HTR-8/SVneo (cell line): ENCODE measurements at regions not wholly inside any gene's neighbourhood (a gene's known extent, or its start where the extent isn't known, plus 50 kb on each side); places are given as distances from the start of the nearest gene placed in this dataset.
"Not testable (repeated sequence)": the region's sequence is repeated elsewhere in the genome, so short reads cannot be mapped to it uniquely, and the experiment has no call there.

Source experiments
- DNase-seq: peaks from one replicate; pipeline ENCODE4 v3.0.0; 2011; ENCODE audit warnings: low spot score, mixed read lengths; ENCODE audit not compliant: insufficient read length
- FAIRE-seq: peaks from 2 replicates; lab custom pipeline; 2011; peaks lifted over from hg19 to GRCh38; lab: Jason Lieb, UNC

DNA sequence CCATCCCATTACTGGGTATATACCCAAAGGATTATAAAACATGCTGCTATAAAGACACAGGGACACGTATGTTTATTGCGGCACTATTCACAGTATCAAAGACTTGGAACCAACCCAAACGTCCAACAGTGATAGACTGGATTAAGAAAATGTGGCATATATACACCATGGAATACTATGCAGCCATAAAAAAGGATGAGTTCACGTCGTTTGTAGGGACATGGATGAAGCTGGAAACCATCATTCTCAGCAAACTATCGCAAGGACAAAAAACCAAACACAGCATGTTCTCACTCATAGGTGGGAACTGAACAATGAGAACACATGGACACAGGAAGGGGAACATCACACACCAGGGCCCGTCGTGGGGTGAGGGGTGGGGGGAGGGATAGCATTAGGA, 106.1 kb downstream of the CHD1L start:
- DNase-seq, FAIRE-seq: not testable (repeated sequence)

DNA sequence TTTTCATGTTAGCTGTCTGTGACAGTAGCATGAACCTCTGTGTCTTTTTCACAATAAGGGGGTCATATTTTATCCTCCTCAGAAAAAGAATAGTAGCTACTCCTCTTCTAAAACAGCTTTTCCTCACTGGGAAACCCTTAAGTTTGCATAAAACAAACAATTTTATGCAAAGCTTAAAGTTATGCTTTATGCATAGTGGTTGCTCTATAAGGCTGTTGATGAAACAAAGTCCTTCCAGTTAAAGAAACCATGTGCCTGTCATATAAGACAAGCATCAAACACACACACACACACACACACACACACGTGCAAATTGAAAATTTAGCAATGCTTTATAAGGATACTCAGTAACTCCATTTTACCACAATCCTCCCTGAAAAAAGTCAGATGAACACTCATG, 107.0 kb downstream of the CHD1L start:
- DNase-seq (no peak), FAIRE-seq (no peak)

DNA sequence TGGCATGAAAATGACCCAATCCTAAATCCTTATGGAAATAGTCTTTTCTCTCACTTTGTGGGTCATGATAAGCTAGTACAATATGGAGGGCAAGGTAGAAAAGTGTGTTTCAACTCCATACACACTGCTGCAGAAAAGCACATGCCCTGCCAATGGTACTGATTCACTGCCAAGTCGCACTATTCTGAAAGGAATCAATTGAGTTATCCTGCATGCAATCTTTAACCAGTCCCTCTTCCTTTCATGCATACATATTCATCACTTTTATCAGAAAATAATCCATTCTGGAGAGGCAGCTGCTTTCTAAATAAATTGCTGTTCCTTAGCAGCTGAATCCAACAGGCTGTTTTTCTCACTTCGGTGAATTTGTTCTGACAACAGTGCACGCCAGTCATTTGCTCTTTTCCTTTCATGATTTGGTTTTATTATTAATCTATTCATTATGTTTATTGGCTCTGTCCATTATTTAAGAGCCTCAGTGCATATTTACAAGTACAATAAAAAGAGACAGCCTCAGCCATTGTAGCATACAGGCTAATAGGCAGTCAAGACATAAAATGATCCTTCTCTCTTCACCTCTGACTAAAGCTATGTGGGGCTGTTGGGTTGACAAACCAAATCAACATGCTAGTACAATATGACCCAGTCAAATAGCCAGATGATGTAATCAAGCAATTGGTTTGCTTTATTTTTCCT, 108.8 kb downstream of the CHD1L start:
- FAIRE-seq = no peak

DNA sequence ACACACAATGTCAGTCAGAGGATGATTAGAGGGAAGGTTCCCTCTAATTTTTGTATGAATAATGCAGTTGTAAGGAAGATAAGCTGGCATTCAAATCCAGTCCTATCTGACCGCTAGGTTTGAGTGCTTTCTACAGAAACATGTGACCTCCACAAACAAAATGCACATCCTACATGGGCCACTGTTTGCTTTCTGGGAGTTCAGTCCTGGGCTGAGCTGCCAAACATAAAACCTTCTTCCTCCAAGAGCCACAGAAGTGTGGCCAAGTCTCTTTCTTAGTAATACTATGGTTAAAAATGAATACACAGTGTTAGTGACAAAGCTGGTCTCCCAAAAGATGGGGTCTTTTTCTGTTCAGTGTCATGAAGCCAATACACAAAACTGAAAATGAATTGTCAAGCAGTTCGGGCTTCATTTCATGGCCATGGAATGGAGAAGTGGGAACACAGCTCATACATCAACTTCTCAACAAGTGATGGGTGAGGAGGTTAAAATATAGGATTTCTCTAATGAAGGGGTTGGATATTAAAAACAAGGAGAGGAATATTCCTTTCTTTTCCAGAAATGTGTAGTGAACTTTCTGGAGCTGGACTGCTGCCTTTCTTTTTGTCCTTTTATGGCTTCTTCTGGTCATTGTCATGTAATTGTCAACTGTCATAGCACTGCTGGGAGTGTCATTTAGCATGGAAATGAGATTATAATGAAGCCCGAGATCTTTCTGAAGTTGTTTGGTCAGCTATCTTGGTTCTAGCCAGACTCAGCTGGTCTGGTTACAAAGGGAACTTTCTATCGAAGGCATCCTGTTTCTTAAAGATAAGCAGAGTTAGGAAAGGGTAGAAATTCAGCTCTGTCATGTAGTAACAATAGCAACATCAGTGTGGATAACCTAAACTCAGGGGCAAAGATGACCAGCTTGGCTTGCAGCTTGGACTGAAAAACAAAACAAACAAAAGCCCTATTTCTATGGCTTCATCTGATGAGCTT, 135.1 kb downstream of the CHD1L start:
- FAIRE-seq (no peak), DNase-seq (no peak)

More for the DNA sequence above, 108.8 kb downstream of the CHD1L start:
- no peak for DNase-seq

DNA sequence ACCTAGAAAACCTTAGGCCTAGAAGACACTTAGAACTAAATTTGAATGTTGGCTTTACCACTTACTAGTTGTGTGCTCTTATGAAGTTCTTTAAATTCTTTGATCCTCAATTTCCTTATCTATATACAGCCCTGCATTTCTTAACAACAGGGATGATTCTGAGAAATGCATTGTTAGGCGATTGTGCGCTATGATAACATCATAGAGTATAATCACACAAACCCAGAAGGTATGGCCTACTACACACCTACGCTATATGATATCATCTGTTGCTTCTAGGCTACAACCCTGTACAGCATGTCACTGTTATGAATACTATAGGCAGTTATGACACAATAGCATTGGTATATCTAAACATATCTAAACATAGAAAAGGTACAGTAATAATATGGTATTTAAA, 137.4 kb downstream of the CHD1L start:
- no peak for DNase-seq
- no peak for FAIRE-seq

DNA sequence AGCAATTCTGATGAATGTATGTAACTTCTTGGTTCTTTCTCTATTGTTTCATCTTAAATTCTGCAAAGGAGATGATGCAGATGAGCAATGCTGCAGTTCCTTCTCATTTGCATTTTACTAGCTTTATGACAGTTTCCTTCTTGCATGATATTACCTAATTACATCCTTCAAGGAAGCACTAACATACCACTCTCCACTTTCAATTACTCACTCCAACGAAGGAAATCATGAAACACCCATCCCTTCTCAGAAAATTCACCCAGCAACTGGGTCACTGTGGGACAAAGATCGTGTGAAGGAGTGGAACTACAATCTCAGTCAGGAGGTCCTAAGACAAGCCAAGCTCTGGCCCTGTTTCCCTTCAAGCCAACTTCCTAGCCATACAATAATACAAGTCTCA, 142.3 kb downstream of the CHD1L start:
- FAIRE-seq = no peak
- no peak for DNase-seq

DNA sequence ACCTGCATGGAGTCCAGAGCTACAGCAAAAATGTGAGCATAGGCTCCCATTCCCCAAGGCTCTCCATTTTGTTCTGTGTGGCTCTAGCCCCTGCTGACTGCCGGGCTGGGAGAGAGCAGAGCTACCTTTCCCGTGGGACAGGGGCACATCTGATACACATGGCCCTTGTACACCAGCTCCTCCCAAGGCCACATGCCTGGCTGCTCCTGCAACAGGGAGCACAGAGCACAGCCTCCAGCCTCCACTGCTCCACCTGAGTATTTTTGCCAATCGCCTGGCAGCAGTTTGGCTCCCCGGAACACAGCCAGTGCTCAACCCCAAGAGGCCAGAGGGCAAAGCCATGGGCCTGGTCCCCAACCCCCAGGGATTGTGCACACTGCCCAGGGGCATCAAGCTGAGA, 146.5 kb downstream of the CHD1L start:
- no peak for FAIRE-seq
- no peak for DNase-seq

DNA sequence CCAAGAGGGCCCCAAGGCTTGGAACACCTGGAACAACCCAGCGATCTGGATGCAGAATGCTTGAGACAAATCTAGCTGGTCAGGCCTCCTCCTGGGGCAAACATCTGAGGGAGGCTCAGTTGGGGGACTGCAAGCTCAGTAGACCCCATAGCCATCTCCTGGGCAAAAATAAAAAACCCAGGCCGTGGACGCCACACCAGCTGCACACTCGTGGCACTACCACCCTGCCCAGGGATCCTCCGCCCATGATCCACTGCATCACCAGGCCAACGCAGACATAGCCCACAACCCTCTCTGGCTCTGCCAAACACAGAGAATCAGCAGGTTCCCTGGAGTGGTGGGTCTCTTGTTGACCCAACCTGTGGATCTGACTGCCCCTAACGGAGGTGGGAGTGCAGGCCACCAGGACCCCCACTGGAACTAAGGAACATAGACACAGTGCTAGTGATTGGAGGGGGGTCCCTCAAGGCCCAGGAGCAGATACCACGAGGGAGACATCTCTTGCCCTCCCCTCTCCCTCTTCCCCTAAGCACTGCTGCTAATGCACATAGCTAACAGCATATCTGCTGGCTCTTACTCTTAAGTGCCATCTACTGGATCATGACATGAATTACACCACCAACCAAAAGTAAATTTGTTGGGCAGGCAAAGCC, 147.2 kb downstream of the CHD1L start:
- DNase-seq = peak; percentile 53

DNA sequence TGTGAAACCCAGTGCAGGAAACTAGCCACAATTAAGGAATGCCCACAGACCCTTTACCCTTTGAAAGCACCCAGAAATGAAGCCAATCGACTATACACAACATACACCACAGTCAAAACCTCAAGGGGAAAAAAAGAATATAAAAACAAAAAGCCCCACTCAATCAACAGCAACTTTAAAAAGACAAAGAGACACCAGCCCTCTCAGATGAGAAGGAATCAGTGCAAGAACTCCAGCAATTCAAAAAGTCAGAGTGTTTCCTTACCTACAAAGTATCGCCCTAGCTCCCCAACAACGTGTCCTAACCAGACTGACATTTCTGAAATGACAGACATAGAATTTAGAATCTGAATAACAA, 147.7 kb downstream of the CHD1L start:
- DNase-seq = no peak
- FAIRE-seq = no peak

More for the DNA sequence above, 147.2 kb downstream of the CHD1L start:
- FAIRE-seq = peak; percentile 74

DNA sequence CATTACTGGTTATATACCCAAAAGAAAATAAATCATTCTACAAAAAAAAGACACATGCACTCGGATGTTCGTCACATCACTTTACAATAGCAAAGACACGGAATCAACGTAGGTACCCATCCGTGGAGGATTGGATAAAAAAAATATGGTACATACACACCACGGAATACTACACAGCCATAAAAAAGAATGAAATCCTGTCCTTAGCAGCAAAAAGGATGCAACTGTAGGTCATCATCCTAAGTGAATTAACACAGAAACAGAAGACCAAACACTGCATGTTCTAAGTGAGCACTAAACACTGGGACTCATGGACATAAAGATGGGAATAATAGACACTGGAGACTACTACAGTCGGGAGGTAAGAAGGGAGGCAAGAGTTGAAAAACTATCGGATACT, 148.6 kb downstream of the CHD1L start:
- FAIRE-seq (no peak), DNase-seq (no peak)

DNA sequence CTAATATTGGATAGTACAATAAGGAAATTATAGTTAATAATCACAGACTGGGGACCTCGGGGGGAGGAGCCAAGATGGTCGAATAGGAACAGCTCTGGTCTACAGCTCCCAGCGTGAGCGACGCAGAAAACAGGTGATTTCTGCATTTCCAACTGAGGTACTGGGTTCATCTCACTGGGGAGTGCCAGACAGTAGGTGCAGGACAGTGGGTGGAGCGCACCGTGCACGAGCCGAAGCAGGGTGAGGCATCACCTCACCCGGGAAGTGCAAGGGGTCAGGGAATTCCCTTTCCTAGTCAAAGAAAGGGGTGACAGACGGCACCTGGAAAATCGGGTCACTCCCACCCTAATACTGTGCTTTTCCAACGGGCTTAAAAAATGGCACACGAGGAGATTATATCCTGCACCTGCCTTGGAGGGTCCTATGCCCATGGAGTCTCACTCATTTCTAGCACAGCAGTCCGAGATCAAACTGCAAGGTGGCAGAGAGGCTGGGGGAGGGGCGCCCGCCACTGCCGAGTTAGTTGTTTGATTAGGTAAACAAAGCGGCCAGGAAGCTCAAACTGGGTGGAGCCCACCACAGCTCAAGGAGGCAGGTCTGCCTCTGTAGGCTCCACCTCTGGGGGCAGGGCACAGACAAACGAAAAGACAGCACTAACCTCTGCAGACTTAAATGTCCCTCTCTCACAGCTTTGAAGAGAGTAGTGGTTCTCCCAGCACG, 138.8 kb upstream of the BCL9 start:
- not testable (repeated sequence) for FAIRE-seq, DNase-seq

DNA sequence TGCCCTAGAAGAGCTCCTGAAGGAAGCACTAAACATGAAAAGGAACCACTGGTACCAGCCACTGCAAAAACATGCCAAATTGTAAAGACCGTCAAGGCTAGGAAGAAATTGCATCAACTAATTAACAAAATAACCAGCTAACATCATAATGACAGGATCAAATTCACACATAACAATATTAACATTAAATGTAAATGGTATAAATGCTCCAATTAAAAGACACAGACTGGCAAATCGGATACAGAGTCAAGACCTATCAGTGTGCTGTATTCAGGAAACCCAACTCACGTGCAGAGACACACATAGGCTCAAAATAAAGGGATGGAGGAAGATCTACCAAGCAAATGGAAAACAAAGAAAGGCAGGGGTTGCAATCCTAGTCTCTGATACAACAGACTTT, 137.0 kb upstream of the BCL9 start:
- FAIRE-seq, DNase-seq: not testable (repeated sequence)

DNA sequence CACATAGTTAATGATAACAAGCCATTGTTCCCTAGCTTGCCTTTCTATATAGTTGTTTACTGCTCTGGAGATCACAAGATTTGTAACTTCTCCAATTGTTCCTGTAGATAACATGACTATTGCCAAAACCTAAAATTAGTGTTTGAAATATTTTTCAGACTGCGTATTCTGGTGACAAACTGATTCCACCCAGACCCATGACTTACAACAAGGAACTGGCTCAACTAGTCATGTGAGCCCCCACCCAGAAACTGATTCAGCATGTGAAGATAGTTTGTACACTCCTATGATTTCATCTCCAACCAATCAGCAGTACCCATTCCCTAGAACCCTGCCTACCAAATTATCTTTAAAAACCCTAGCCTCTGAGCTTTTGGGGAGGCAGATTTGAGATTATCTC, 131.4 kb upstream of the BCL9 start:
- FAIRE-seq (no peak), DNase-seq (no peak)

DNA sequence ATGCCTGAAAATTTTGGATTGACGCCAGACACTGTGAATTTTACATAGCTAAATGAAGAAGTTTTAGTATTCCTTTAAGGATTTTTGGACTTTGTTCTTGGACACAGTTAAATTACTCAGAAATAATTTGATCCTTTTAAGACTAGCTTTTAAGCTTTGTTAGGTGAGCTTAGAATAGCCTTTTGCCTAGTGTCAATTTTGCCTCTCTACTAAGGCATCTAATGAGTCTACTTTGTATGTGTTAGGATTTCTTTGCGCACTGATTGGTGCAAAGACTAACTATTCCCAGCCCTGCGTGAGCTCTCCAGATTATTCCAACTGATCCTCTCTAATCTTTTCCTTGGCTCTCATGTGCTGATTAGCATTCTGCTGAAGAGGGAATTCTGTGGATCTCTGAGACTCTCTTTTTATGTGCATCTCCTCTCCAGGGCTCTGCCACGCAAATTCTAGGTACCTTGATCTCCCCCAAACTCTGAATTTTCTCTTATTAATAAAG, 128.1 kb upstream of the BCL9 start:
- no peak for FAIRE-seq
- DNase-seq = no peak

DNA sequence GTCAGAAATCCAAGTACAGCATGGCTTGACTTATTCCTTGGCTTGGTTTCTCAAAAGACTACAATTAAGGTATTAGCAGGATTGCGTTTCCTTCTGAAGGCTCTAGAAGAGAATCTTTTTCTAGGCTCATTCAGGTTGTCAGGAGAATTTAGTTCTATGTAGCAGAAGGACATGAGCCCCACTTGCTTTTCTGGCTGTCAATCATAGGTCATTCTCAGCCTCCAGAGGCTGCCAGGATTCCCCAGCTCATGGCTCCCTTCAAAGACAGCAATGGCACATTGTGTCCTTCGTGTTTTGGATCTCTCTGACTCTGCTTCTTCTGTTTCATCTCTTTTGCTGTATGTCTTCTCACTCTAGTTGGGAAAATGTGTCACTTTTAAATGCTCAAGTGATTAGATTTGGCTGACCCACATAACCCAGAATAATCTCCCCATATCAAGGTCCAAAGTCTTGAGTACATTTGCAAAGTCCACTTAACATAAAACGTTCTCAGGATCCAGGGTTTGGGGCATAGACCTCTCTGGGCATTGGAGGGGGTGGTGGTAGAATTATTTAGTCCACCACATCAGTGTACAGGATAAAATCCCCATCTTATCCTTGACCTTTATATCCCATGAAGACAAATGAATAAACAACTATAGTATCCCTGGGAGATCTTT, 126.7 kb upstream of the BCL9 start:
- DNase-seq = no peak
- FAIRE-seq = no peak

DNA sequence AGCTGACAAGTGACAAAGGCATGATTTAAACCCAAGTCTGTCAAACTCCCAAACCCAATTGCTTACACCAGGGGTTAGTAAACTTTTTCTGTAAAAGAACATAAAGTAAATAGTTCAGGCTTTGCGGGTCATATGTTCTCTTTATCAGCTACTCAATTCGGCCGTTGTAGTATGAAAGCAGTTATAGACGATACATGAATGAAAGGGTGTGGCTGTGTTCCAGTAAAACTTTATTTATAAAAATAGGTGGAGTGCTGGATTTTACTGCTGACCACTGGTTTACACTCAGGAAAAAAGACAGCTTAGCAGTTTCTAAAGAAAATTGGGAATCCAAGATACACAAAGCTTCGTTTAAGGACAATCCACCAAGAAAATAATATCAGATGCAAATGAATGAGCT, 124.3 kb upstream of the BCL9 start:
- DNase-seq (no peak), FAIRE-seq (no peak)

DNA sequence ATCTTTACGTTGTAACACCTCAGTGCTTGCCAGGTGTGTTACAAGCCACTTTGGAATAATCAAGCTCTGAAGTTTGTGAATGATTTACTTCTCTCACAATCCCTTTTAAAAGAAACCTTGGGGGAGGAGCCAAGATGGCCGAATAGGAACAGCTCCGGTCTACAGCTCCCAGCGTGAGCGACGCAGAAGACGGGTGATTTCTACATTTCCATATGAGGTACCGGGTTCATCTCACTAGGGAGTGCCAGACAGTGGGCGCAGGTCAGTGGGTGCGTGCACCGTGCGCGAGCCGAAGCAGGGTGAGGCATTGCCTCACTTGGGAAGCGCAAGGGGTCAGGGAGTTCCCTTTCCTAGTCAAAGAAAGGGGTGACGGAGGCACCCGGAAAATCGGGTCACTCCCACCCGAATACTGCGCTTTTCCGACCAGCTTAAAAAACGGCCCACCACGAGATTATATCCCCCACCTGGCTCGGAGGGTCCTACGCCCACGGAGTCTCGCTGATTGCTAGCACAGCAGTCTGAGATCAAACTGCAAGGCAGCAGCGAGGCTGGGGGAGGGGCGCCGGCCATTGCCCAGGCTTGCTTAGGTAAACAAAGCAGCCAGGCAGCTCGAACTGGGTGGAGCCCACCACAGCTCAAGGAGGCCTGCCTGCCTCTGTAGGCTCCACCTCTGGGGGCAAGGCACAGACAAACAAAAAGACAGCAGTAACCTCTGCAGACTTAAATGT, 118.0 kb upstream of the BCL9 start:
- FAIRE-seq, DNase-seq: not testable (repeated sequence)

DNA sequence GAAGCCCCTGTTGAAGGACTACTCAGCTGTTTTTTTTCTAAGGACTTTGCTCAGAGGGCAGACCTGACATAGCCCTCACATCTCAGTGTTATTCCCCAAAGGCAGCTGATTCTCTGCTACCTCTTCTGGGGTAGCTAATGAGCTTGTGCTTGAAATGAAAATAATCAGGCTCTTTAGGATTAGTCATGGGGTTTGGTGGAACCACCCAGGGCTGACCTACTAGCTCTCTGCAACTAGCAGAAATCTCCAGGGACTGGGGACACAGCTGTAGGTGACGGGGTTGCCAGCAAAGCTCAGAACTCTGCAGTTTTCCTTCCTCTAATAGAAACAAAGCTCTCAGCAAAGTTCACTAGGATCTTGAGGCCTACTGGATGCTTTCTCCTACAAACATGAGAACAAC, 106.4 kb upstream of the BCL9 start:
- no peak for FAIRE-seq
- DNase-seq = no peak

DNA sequence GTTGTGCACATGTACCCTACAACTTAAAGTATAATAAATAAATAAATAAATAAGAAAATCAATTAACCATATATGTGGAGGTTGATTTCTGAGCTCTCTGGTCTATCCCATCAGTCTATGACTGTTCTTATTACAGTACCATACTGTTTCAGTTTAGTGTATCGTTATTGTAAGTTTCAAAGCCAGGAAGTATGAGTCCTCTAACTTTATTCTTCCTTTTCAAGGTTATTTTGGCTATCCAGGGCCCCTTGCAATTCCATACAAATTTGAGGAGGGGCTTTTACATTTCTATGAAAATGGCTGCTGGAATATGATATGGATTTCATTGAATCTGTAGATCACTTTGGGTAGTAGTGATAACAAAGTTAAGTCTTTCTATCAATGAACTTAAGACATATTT, 96.9 kb upstream of the BCL9 start:
- no peak for DNase-seq
- FAIRE-seq = no peak
